Peyer's patch (tissue), 4 donors: ENCODE measurements at regions not wholly inside any gene's neighbourhood (a gene's known extent, or its start where the extent isn't known, plus 50 kb on each side); places are given as distances from the start of the nearest gene placed in this dataset.

ENCODE experiments used
- CTCF ChIP-seq, 6 experiments: fragments of 450-650 bp in 4 of 6; fragments of 200-600 bp in 2 of 6; sonication (generic) in 1 of 6; IDR thresholded peaks; one replicate each; pipeline ENCODE4 v1.5.1; 2017 to 2019; ENCODE audit warnings: antibody characterized with exemption in 6 of 6, mild to moderate bottlenecking in 3 of 6, moderate library complexity in 1 of 6
- POLR2A ChIP-seq, 2 donors: fragments of 450-650 bp; IDR thresholded peaks; one replicate each; pipeline ENCODE4 v1.5.1; 2017; ENCODE audit warnings: antibody characterized with exemption in 2 of 2, mild to moderate bottlenecking in 2 of 2, moderate library complexity in 2 of 2

- TF ChIP-seq POLR2A (IDR thresholded peaks at IDR 0.05) (no peak), CTCF (IDR thresholded peaks at IDR 0.05) (no peak)
These were observed 189.9 kb upstream of the TWIST2 start for GRCh38 chr2:238658054-238658407.
